DOHH2 (cell line): ENCODE measurements at regions not wholly inside any gene's neighbourhood (a gene's known extent, or its start where the extent isn't known, plus 50 kb on each side); places are given as distances from the start of the nearest gene placed in this dataset.

Source experiments
- H3F3A ChIP-seq: fragments of 200-600 bp; sonication (generic), shearing (Covaris generic); 2 replicates; pipeline ENCODE4 v1.6.0; 2016; ENCODE audit warnings: antibody characterized with exemption, mild to moderate bottlenecking; ENCODE audit not compliant: control insufficient read depth, insufficient read depth
- H3K27ac ChIP-seq: fragments of 200-600 bp; sonication (generic); 2 replicates; pipeline ENCODE4 v1.5.1; 2014; ENCODE audit warnings: low read depth, mild to moderate bottlenecking, low read length, moderate library complexity
- H3K27me3 ChIP-seq: fragments of 200-600 bp; sonication (generic); 2 replicates; pipeline ENCODE4 v1.6.1; 2014; ENCODE audit warnings: mild to moderate bottlenecking, low read length, mixed read lengths; ENCODE audit not compliant: control insufficient read depth
- H3K36me3 ChIP-seq: fragments of 200-600 bp; sonication (generic); 2 replicates; pipeline ENCODE4 v1.6.1; 2014; ENCODE audit warnings: mild to moderate bottlenecking, low read length, moderate library complexity, mixed read lengths; ENCODE audit not compliant: control insufficient read depth
- H3K4me1 ChIP-seq: fragments of 200-600 bp; sonication (generic); 2 replicates; pipeline ENCODE4 v1.6.1; 2014; ENCODE audit warnings: mild to moderate bottlenecking, low read length, mixed read lengths; ENCODE audit not compliant: control insufficient read depth
- H3K4me2 ChIP-seq: fragments of 200-600 bp; sonication (generic); 2 replicates; pipeline ENCODE4 v1.6.0; 2014; ENCODE audit warnings: mild to moderate bottlenecking, low read length, moderate library complexity
- H3K4me3 ChIP-seq: fragments of 200-600 bp; sonication (generic); 2 replicates; pipeline ENCODE4 v1.5.1; 2014; ENCODE audit warnings: mild to moderate bottlenecking, low read length, mixed read lengths
- H3K79me2 ChIP-seq: fragments of 200-600 bp; sonication (generic); 2 replicates; pipeline ENCODE4 v1.6.1; 2014; ENCODE audit warnings: mild to moderate bottlenecking, low read length, mixed read lengths; ENCODE audit not compliant: control insufficient read depth
- H3K9me2 ChIP-seq: fragments of 200-600 bp; sonication (generic); replicated peaks from 2 replicates; pipeline ENCODE4 v1.6.1; 2014; ENCODE audit warnings: mild to moderate bottlenecking, low read length, mixed read lengths; ENCODE audit not compliant: control insufficient read depth
- H3K9me3 ChIP-seq: fragments of 200-600 bp; sonication (generic); 2 replicates; pipeline ENCODE4 v1.6.1; 2014; ENCODE audit warnings: antibody characterized with exemption, low read length, mixed read lengths; ENCODE audit not compliant: control insufficient read depth, insufficient read depth
- H4K20me1 ChIP-seq: fragments of 200-600 bp; sonication (generic); 2 replicates; pipeline ENCODE4 v1.6.0; 2014; ENCODE audit warnings: low read depth, mild to moderate bottlenecking, antibody characterized with exemption, low read length, moderate library complexity; ENCODE audit not compliant: control insufficient read depth, insufficient read depth
- CTCF ChIP-seq: fragments of 200-600 bp; sonication (generic); IDR thresholded peaks from one replicate; pipeline ENCODE4 v1.5.1; 2014; ENCODE audit warnings: antibody characterized with exemption, mild to moderate bottlenecking, low read depth, low read length; ENCODE audit not compliant: poor library complexity, severe bottlenecking
- EZH2phosphoT487 ChIP-seq: fragments of 200-600 bp; sonication (generic); IDR thresholded peaks from 2 replicates; pipeline ENCODE4 v1.6.1; 2017; ENCODE audit warnings: borderline replicate concordance, mild to moderate bottlenecking, antibody characterized with exemption, low read length, moderate library complexity, mixed read lengths

GRCh38 chr16:77551357-77551756 lies 116.5 kb upstream of the ADAMTS18 start:
- no peak overlapping the region for H3K27ac ChIP-seq
- no peaks in the 10 kb centered on the region for H3F3A ChIP-seq
- no peak for TF ChIP-seq EZH2phosphoT487
- no peak for TF ChIP-seq CTCF
- H3K79me2 ChIP-seq, result no peaks in the 10 kb centered on the region
- no peaks in the 10 kb centered on the region for H3K9me2 ChIP-seq
- no peak overlapping the region for H3K4me2 ChIP-seq
- H3K36me3 ChIP-seq, result no peaks in the 10 kb centered on the region
- H3K4me1 ChIP-seq, result no peaks in the 10 kb centered on the region
- no peaks in the 10 kb centered on the region for H3K27me3 ChIP-seq
- H4K20me1 ChIP-seq, result no peaks in the 10 kb centered on the region
- no peaks in the 10 kb centered on the region for H3K9me3 ChIP-seq
- H3K4me3 ChIP-seq, result no peak overlapping the region

GRCh38 chr16:77553130-77553529 lies 118.3 kb upstream of the ADAMTS18 start:
- Histone ChIP-seq H3K9me3 (no peaks in the 10 kb centered on the region), H3K4me1 (no peaks in the 10 kb centered on the region), H3F3A (no peaks in the 10 kb centered on the region), H3K9me2 (no peaks in the 10 kb centered on the region), H4K20me1 (no peaks in the 10 kb centered on the region), H3K79me2 (no peaks in the 10 kb centered on the region), H3K4me2 (no peak overlapping the region), H3K36me3 (no peaks in the 10 kb centered on the region), H3K4me3 (no peak overlapping the region), H3K27ac (no peak overlapping the region), H3K27me3 (no peaks in the 10 kb centered on the region)
- TF ChIP-seq CTCF (no peak), EZH2phosphoT487 (no peak)

- Histone ChIP-seq H3F3A (no peaks in the 10 kb centered on the region), H3K27me3 (no peaks in the 10 kb centered on the region), H3K4me1 (no peaks in the 10 kb centered on the region), H3K9me3 (no peaks in the 10 kb centered on the region), H3K4me3 (no peak overlapping the region), H4K20me1 (no peaks in the 10 kb centered on the region), H3K4me2 (no peak overlapping the region), H3K27ac (no peak overlapping the region), H3K79me2 (no peaks in the 10 kb centered on the region), H3K36me3 (no peaks in the 10 kb centered on the region), H3K9me2 (no peaks in the 10 kb centered on the region)
- TF ChIP-seq CTCF (no peak), EZH2phosphoT487 (no peak)
Measured at GRCh38 chr16:77555126-77555525, 120.3 kb upstream of the ADAMTS18 start.

- H4K20me1 ChIP-seq, result no peaks in the 10 kb centered on the region
- no peaks in the 10 kb centered on the region for H3F3A ChIP-seq
- no peaks in the 10 kb centered on the region for H3K4me1 ChIP-seq
- no peaks in the 10 kb centered on the region for H3K9me3 ChIP-seq
- no peaks in the 10 kb centered on the region for H3K9me2 ChIP-seq
- no peaks in the 10 kb centered on the region for H3K36me3 ChIP-seq
- no peak overlapping the region for H3K27ac ChIP-seq
- no peaks in the 10 kb centered on the region for H3K79me2 ChIP-seq
- no peak overlapping the region for H3K4me3 ChIP-seq
- H3K4me2 ChIP-seq, result no peak overlapping the region
- H3K27me3 ChIP-seq, result no peaks in the 10 kb centered on the region
- TF ChIP-seq CTCF (no peak), EZH2phosphoT487 (no peak)
Measured at GRCh38 chr16:77555791-77556190, 121.0 kb upstream of the ADAMTS18 start.
